Panc1 (cell line): ENCODE measurements at regions not wholly inside any gene's neighbourhood (a gene's known extent, or its start where the extent isn't known, plus 50 kb on each side); places are given as distances from the start of the nearest gene placed in this dataset.

Experiments used
- ATAC-seq: fragments of 200-7000 bp; cut with Tn5 transposase; 2 replicates; pipeline ENCODE4 v1.9.1; 2020; ENCODE audit warnings: mild to moderate bottlenecking, moderate library complexity
- BruUV-seq: library from RNA; stranded (reverse); fragments of 400-500 nt; replicated peaks from 2 replicates; lab custom pipeline; 2021; lab: Mats Ljungman, UMichigan
- CTCF ChIA-PET: fragments of 300-600 bp; sonication (Branson Sonifier 250); formaldehyde crosslinking; loops from one replicate; lab custom pipeline; 2022; ENCODE audit warnings: antibody characterized with exemption; lab: Charles Lee
- POLR2A ChIA-PET: fragments of 300-600 bp; sonication (Branson Sonifier 250); formaldehyde crosslinking; loops from one replicate; lab custom pipeline; 2022; ENCODE audit warnings: antibody characterized with exemption; lab: Charles Lee
- DNase-seq: peaks from one replicate; pipeline ENCODE4 v3.0.0-alpha.2; 2010; ENCODE audit warnings: low read depth, low spot score
- H3K27ac ChIP-seq: 2 replicates; pipeline ENCODE4 v1.5.1; 2011; ENCODE audit warnings: mild to moderate bottlenecking, low read length, inconsistent platforms
- H3K27me3 ChIP-seq: fragments of 200-500 bp; sonication (Bioruptor generic); 2 replicates; pipeline ENCODE4 v1.6.0; 2014; ENCODE audit warnings: low read length, inconsistent platforms; ENCODE audit not compliant: control insufficient read depth, insufficient read depth
- H3K36me3 ChIP-seq: fragments of 200-500 bp; sonication (Bioruptor generic); 2 replicates; pipeline ENCODE4 v1.5.1; 2014; ENCODE audit warnings: inconsistent platforms, mild to moderate bottlenecking, low read length, moderate library complexity; ENCODE audit not compliant: control insufficient read depth, insufficient read depth
- H3K4me1 ChIP-seq: 2 replicates; pipeline ENCODE4 v1.5.1; 2011; ENCODE audit warnings: inconsistent platforms, mild to moderate bottlenecking, low read length, moderate library complexity; ENCODE audit not compliant: control insufficient read depth, insufficient read depth
- H3K4me3 ChIP-seq, 2 experiments: 2 replicates each; pipeline ENCODE4 v1.5.1; 2011 to 2012; ENCODE audit warnings: low read depth in 2 of 2, low read length in 2 of 2, mild to moderate bottlenecking in 2 of 2, inconsistent platforms in 1 of 2, moderate library complexity in 1 of 2
- H3K9me3 ChIP-seq: fragments of 200-500 bp; sonication (Bioruptor generic); 2 replicates; pipeline ENCODE4 v1.5.1; 2014; ENCODE audit warnings: low read depth, mild to moderate bottlenecking, inconsistent platforms, low read length, moderate library complexity; ENCODE audit not compliant: control insufficient read depth, insufficient read depth
- CTCF ChIP-seq: fragments of 450-650 bp; IDR thresholded peaks from 2 replicates; pipeline ENCODE4 v1.5.1; 2017; ENCODE audit warnings: mild to moderate bottlenecking
- REST ChIP-seq, 2 experiments: IDR thresholded peaks; 2 replicates each; pipeline ENCODE4 v1.6.1; 2011 to 2012; ENCODE audit warnings: low read depth in 2 of 2, control low read depth in 1 of 2, low read length in 1 of 2, mild to moderate bottlenecking in 1 of 2, moderate library complexity in 1 of 2; ENCODE audit not compliant: insufficient read depth in 1 of 2
- in situ Hi-C: cut with HindIII; loops from 2 replicates; pipeline ENCODE4 v1.10.0; 2016; ENCODE audit warnings: low sequenced_read_pairs, low pct_unique_long_range_greater_than_20kb
- intact Hi-C: fragments of 100-400 bp; cut with micrococcal nuclease; formaldehyde crosslinking; loops from one replicate; pipeline ENCODE4 v1.10.0; 2022; ENCODE audit not compliant: unreplicated experiment

- Histone ChIP-seq H3K4me1 (no peaks in the 10 kb centered on the region), H3K27me3 (peaks cover 4% of the 10 kb centered on the region; the same call in 1 of the 2 replicates), H3K27ac (no peak overlapping the region), H3K4me3 (no peak overlapping the region), H3K9me3 (no peaks in the 10 kb centered on the region), H3K36me3 (no peaks in the 10 kb centered on the region)
- intact Hi-C loops (no loop called here), in situ Hi-C loops (no loop called here)
- BruUV-seq: no TSS peak
- no peak for DNase-seq
- no peak for ATAC-seq
- POLR2A ChIA-PET: no interaction called here
- CTCF ChIA-PET: interaction anchor here (0.6 kb wide), 1 partner anchor 70 kb away, joined by 4 read pairs; no protein-coding TSS in a partner anchor
- TF ChIP-seq REST (IDR thresholded peaks at IDR 0.05; ENCODE audit: insufficient read depth in 1 of 2, low read depth in 2 of 2, low read length in 1 of 2): no peak
- no peak for TF ChIP-seq CTCF
Measured at GRCh38 chr9:135037521-135038250, 49.8 kb upstream of the OLFM1 start.
